22Rv1 (cell line): ENCODE measurements at regions not wholly inside any gene's neighbourhood (a gene's known extent, or its start where the extent isn't known, plus 50 kb on each side); places are given as distances from the start of the nearest gene placed in this dataset.

Experiments
- CTCF ChIP-seq: fragments of 450-650 bp; IDR thresholded peaks from 2 replicates; pipeline ENCODE4 v1.5.1; 2017; ENCODE audit warnings: mild to moderate bottlenecking
- ZFX ChIP-seq: fragments of 450-650 bp; IDR thresholded peaks from 2 replicates; pipeline ENCODE4 v1.6.1; 2017; ENCODE audit warnings: antibody characterized with exemption, borderline replicate concordance

- TF ChIP-seq CTCF, result no peak
- no peak for TF ChIP-seq ZFX
Measured at GRCh38 chrX:10971176-10971575, 140.0 kb upstream of the HCCS start.
